Epithelial cell of prostate (primary cell): ENCODE measurements at regions not wholly inside any gene's neighbourhood (a gene's known extent, or its start where the extent isn't known, plus 50 kb on each side); places are given as distances from the start of the nearest gene placed in this dataset.
"Not testable (repeated sequence)": the region's sequence is repeated elsewhere in the genome, so short reads cannot be mapped to it uniquely, and the experiment has no call there.

Experiments
- DNase-seq: peaks from one replicate; pipeline ENCODE4 v3.0.0-alpha.2; 2011; ENCODE audit warnings: low read depth, low spot score
- H3K27ac ChIP-seq: fragments of 450-650 bp; 2 replicates; pipeline ENCODE4 v1.5.1; 2017; ENCODE audit warnings: mild to moderate bottlenecking

DNA sequence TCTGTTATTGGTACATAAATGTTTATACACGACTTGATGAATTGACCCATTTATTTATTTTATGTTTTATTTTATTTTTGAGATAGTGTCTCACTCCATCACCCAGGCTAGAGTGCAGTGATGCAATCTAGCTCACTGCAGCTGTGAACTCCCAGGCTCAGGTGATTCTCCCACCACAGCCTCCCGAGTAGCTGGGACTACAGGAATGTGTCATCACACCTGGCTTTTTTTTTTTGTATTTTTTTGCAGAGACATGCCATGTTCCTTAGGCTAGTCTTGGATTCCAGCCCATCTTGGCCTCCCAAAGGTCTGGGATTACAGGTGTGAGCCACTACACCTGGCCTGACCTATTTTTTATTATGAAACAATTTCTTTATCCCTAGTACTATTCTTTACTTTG, 355.0 kb upstream of the PRICKLE1 start:
- H3K27ac ChIP-seq, result no peak overlapping the region
- no peak for DNase-seq

DNA sequence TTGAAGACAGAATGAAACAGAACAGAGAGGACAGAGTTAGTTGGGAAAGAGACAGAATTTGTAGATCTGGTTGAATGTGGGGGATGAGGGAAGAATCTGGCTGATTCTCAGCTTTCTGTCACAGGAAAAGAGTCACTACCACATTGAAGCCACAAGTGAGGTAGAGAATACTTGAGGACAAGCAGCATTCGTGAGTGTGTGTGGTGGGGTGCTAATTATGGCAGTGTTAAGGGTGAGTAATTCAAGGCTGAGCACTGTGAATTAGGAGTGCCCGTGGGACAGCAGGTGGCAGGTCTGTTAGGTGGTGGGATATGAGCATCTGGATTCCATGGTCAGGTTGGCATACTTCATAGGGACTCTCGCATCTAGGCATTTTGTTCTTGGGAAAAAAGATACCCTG, 347.4 kb upstream of the PRICKLE1 start:
- H3K27ac ChIP-seq, result no peak overlapping the region
- DNase-seq, result no peak

DNA sequence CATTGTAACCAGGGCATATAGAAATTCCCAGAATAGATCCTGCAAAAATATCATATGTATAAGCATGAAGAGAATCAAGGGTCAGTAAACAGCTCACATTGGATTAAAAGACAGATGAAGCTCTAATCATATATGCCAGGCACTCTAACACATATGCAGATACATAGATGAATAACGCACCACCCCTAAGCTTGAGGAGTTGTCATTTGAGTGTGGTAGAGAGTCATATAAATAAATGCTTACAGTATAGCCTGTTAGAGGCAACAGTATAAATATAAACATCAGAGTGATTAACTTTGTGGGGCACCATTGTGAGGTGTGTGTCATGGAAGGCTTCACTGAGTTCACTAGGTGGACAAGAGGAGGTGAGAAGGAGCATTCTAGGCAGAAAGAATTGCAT, 346.7 kb upstream of the PRICKLE1 start:
- H3K27ac ChIP-seq, result no peak overlapping the region
- DNase-seq, result no peak

DNA sequence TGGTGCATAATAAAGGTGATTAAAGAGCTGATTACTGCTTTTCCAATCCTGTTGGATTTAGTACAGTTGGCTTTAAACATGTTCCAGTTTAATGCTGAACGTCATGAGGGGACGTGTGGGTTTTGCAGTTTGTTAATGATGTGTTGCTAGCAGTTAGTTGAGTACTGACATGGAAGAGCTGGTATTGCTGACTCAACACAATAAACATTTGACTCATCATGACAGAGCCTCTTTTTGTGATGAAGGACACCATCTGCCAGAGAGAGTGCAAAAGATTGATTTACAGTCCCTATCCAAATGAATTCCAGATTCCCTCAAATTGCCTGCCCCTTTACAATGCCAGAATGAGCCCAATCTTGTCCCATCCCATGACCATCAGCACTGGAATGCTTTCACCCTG, 346.2 kb upstream of the PRICKLE1 start:
- H3K27ac ChIP-seq, result no peak overlapping the region
- peak; percentile 36 for DNase-seq

DNA sequence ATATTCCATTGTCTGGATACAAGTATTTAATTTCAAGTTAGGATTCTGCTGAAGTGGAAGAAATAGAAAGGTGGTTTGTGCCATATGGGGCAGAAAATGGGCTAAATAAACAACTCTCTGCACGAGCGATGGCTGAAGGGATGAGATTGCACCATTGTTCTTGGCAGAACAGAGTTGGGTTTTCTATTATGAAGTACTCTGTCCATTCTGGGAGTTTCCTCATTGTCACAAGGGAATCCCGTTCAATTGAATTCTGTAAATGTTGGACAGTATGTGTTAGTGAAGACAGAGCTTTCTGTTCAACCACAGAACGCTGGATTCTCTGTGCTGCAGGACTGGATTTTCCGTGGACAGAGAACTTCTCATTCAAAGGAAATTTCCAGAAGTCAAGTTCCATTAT, 345.5 kb upstream of the PRICKLE1 start:
- no peak overlapping the region for H3K27ac ChIP-seq
- no peak for DNase-seq

DNA sequence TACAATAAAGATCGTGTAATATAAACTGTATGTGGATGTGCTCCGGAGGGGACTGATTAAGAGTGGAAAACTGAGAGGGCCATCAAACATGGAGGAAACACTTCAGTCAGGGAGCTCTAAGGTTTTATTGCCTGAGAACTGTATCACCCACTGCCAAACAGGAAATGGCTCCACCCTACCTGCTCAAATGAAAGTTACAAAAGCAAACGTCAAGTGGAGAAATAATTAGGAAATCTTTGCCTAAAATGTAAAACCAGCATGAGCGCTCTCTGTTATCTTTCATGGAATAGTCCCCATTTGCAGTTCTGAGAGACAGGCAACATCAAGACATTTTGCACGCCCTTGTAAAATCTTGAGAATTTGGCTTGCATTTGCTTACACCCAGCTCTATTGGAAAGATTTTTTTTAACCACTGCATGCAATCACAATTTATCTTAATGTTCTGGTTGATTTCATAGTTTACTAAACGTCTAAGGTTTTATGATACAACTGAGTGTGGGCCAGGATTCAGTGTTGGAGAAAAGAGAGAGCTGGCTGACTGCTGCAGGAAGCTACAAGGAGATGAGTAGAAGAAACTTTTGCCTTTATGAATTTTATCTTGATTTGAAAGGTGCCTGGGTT, 344.0 kb upstream of the PRICKLE1 start:
- H3K27ac ChIP-seq, result no peak overlapping the region

DNA sequence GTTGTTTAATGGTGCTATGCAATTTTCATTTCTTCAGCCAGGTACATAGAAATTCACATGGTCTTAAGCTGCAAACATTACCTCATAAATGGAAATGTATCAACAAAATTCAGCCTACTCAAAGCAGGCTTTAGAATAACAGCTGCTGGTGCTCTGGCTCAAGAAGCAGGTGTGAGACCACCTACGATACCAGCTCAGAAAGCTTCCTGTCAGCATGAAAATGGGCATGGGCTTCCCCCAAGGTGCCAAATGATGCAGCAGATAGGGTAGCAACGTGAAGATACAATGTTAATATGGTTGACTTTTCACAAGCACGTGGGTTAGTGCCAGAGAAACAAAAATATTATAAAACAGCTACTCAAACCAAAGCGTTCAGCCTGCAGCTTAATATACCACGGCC, 343.4 kb upstream of the PRICKLE1 start:
- DNase-seq, result no peak
- H3K27ac ChIP-seq, result no peak overlapping the region

More for the DNA sequence above, 344.0 kb upstream of the PRICKLE1 start:
- DNase-seq, result no peak

DNA sequence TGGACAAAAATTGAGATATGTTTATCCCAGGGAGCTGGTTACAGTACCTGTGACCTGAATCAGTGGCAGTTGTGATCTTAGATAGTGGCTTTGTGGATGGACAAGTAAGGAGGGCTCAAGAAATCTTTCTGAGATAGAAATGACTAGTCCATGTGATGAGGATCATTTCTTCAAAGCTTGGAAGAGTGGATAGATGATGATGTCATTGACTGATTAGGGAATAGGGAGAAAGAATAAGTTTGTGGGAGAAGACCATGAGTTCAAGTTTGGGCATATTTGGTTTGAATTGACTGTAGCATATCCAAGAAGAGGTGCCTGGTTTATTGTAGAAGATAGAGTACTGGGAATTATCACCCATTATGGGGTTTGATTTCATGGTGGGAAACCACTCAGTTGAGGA, 336.7 kb upstream of the PRICKLE1 start:
- no peak for DNase-seq
- no peak overlapping the region for H3K27ac ChIP-seq

DNA sequence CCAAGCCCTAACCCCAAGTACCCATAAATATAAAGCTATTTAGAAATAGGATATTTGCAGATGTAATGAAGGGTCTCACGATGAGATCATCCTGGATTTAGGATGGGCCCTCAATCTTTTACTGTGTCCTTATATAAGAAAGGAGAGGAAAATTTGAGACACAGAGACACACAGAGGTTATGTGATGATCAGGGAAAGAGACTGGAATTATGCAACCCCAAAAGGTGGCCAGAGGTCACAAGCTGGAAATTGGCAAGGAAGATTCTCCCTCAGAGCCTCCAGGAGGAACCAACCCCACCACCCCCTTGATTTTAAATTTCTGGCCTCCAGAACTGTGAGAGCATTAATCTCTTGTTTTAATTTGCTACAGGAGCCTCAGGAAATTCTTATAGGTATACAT, 334.9 kb upstream of the PRICKLE1 start:
- DNase-seq, result no peak
- H3K27ac ChIP-seq, result no peak overlapping the region

DNA sequence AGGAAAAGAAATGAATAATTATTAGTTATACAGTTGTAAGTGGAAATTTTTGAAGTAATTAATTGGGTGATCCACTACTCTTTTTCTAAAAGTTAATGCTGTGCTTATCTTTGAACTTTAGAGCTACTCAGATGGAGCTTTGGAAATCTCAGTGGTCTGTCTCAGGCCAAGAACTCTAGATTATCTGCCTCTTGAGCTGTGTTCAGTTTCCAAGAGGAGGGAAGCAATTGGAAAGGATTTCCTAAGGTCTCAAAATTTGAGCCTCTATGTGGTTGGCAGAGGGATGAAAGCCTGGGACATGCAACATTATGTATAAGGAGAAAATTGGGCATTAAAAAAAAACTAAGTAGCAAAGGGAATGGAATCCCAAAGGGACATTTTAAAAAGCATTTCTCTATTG, 334.0 kb upstream of the PRICKLE1 start:
- no peak overlapping the region for H3K27ac ChIP-seq
- DNase-seq, result no peak

DNA sequence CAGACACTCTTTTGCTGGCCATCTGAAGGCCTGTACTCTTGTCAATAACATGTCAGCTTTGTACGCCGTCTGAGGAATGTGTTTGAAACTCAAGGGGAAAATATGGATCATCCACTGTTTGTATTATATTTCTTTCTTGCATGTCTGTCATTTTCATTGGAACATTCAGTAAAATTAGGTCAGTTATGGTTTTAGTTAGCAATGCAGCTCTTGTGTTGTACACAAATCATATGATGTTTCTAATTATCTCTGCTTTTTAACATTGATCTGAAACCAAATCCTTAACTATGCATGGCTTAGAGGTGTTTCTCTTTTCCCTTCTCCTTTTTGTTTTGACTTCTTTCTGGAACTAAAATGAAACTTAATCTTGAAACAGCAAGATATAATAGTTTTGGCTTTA, 333.6 kb upstream of the PRICKLE1 start:
- DNase-seq, result no peak
- no peak overlapping the region for H3K27ac ChIP-seq

DNA sequence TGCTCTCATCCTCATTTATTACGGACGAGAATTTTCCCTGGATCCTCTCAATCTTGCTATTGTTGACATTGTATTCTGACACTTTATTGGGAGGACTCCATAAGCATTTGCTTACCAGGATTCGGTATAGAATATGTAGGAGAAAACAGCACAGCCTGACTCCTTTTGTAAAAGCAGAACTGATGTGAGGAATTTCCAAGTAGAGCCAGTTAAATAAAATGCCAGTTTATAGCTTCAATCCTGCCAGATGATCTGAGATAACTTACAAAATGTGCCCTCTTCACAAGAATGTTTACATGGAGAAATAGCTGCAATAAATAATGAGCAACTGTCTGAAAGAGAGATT, 332.9 kb upstream of the PRICKLE1 start:
- peak overlapping the region; percentile 62 for H3K27ac ChIP-seq
- DNase-seq, result no peak

DNA sequence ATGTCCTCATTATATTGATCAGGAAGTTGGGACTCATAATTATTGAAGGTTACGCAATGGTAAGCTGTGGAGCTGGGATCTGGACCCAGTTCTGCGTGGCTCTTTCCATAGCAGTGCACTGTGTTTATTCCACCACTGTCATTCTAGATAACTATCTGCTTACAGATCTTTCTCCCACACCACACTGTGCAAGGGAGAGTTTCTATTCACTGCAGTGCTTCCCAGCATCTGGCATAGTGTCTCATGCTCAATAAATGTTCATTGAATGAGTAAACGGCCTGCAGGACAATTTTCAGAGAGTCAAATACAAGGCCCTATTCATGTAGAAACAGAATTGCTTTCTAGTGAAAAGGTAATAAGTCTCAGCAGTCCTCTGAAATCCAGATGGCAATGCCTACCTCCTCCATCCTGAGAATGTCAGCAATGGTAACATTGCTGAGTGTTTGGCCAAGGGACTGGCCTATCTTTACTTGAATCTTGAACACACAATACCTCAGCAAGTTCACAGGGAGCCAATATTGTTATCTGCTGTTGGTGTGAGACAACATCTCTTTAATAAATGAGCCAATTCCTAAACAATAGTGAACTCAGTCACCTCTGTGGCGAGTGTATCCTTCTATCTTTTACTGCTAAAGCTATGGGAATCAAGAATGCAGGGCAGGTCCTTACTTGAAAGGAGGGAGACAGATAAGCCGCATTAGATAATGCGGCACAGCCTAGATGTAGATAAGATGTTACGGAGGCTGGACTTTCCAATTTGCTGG, 332.4 kb upstream of the PRICKLE1 start:
- peak overlapping the region; percentile 62 for H3K27ac ChIP-seq
- peak; percentile 74 for DNase-seq

DNA sequence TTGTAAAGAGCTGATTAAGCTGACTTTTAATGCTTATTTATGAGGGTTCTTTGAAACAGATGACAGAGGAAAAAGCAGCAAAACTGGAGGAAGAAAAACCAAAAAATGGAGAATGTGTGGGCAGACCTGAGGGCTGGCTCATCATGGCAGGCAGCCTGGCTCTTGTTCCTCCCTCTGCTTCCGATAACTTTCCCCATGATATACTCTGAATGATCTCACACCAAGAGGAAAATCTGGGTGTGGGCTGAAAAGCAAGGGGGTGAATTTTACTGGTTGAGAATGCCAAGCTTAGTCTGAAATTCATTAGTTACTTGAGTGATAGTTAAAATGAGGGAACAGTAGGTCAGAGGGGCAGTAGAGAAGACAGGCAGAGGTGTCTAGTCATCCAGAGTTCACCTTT, 330.1 kb upstream of the PRICKLE1 start:
- no peak for DNase-seq
- no peak overlapping the region for H3K27ac ChIP-seq

DNA sequence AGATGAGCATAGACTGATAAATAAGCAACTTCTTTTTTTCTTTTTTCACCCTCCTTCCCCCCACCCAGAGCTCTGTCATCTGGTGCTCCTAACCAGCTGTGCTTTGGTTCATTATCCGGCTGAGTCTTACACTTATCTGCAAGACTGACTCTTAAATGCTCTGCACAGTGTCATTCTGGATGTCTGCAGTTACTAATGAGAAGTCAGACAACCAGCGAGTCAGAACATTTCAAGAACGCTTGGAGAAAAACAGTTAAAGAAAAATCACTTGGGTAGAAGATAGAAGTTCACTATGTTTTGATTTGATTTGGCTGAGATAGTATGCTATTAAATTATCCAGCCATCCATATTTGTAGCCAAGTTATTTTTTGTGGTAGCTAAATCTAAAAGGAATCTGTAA, 328.9 kb upstream of the PRICKLE1 start:
- no peak for DNase-seq
- no peak overlapping the region for H3K27ac ChIP-seq

DNA sequence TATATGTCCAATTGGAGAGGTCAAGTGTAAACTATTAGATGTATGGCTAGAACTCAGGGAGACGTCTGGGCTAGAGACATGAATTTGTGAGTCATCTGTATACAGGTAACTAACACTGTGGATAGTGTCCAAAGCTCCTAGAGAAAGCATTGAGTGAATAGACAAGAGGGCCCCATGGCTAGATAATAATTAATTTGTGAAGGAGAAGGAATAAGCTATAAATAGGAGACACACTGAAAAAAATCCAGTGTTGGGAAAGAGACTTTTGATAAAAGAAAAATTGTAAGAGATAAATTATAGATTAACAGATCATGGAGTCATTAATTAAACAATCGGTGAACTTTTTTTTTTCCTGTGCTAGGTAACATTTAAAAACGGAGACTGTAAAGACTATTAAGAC, 326.6 kb upstream of the PRICKLE1 start:
- DNase-seq, result no peak
- no peak overlapping the region for H3K27ac ChIP-seq

DNA sequence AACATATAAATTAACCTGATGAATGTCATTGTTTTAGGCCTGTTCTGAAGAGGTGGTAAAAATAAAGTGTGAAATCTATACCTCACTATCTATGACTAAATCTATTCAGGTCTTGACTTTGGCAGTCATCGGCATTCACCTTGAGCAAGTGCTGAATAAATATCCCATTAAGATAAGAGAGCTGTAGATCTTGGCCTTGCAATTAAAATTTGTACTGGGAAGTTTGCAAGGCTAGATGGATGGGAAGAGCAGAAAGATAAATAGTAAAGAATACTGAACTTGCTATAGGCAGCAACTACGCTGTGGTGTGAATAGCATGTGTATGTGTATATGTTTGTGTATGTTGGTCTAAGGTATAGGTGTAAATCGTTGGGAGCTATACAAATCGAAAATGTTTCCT, 325.9 kb upstream of the PRICKLE1 start:
- no peak for DNase-seq
- H3K27ac ChIP-seq, result no peak overlapping the region

DNA sequence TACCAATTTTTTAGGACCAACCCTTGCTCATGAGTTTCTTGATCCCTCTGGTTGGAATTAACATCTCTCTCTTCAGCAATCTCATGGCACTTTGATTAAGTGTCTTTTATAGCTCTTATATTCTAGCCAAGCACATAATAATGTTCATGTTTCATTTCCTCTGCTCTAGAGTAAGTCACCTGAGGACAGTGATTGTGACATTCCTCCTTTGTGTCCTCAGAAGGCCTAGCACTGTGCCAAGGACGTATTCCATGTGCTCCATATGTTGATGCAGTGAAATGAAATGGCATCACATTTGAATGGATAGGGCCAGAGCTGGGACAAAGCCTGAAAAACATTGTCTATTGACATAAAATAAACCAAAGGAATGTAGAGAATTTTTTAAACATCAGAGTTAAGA, 322.8 kb upstream of the PRICKLE1 start:
- no peak for DNase-seq
- H3K27ac ChIP-seq, result no peak overlapping the region

DNA sequence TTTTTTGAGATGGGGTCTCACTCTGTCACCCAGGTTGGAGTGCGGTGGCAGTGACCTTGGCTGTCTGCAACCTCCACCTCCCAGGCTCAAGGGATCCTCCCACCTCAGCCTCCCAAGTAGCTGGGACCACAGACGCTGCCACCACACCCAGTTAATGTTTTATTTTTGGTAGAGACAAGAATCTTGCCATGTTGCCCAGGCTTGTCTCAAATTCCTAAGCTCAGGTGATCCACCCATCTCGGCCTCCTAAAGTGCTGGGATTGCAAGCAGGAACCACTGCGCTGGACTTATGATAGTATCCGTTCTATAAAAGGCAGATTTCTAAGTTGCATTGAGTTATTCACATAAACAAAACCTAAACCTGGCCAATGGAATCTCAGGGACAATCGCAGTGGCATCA, 321.1 kb upstream of the PRICKLE1 start:
- peak overlapping the region; percentile 58 for H3K27ac ChIP-seq
- peak; percentile 68 for DNase-seq

DNA sequence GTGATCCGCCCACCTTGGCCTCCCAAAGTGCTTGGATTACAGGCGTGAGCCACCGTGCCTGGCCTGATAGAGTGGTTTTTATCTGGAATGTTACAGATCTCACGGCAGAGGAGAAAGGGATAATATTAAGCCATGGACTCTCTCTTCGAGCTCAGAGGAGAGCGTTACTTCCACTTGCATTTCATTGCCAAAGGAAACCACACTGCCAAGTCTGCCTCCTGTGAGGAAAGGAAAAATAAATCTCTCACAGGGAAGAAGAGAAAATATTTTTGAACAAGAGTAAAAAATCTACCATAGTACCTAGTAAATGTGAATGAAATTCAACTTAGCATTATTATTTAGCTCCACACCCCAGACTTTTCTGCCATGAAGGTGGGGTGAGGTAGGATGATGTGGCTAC, 319.2 kb upstream of the PRICKLE1 start:
- DNase-seq, result no peak
- H3K27ac ChIP-seq, result no peak overlapping the region

DNA sequence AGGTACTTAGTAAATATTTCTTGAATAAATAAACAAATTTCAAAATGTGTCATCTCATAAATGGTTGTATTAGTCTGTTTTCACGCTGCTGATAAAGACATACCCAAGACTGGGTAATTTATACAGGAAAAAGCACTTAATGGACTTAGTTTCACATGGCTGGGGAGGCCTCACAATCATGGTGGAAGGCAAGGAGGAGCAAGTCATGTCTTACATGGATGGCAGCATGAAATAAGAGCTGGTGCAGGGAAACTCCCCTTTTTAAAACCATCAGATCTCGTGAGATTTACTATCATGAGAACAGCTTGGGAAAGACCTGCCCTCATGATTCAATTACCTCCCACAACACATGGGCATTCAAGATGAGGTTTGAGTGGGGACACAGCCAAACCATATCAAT, 317.3 kb upstream of the PRICKLE1 start:
- DNase-seq, H3K27ac ChIP-seq: not testable (repeated sequence)

DNA sequence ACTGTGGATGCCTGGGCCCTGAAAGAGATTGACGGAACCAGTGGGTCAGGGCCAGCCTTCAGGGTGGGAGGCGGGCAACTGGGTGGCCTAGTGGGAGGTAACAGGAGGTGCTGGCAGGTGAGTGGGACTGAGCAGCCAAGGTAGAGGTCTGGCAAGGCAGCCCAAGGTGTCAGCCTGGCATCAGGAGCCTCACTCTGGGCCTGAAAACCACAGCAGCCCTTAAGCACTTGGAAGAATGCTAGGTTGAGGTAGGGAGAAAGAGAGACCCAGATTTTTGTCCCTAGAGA, 315.8 kb upstream of the PRICKLE1 start:
- H3K27ac ChIP-seq, result no peak overlapping the region
- DNase-seq, result no peak
